K562 (cell line): ENCODE measurements at regions not wholly inside any gene's neighbourhood (a gene's known extent, or its start where the extent isn't known, plus 50 kb on each side); places are given as distances from the start of the nearest gene placed in this dataset.

Experiments used
- ATAC-seq: fragments of 200-7000 bp; cut with Tn5 transposase; 3 replicates; pipeline ENCODE4 v1.9.1; 2020; ENCODE audit warnings: moderate library complexity
- BruUV-seq: library from RNA; stranded (reverse); fragments of 400-500 nt; replicated peaks from 2 replicates; lab custom pipeline; 2021; lab: Mats Ljungman, UMichigan
- CTCF ChIA-PET: fragments of 300-600 bp; formaldehyde crosslinking; extraction: SDS; loops from one replicate; lab custom pipeline; 2021; ENCODE audit warnings: low intra/inter-chr PET ratio; lab: Yijun Ruan, JAX
- POLR2A ChIA-PET: fragments of 300-600, 350-650 bp; sonication (Branson Sonifier 250); formaldehyde crosslinking; extraction: SDS; loops from one replicate; lab custom pipeline; 2021; ENCODE audit warnings: antibody characterized with exemption, inconsistent platforms; lab: Yijun Ruan, JAX
- DNase-seq, 4 experiments: peaks; one replicate each; pipeline versions ENCODE4 v3.0.0 to v3.0.0-alpha.2; 2011 to 2018; ENCODE audit warnings: low spot score in 3 of 4, mixed read lengths in 3 of 4; ENCODE audit errors: extremely low read depth in 1 of 4
- FAIRE-seq: peaks from 2 replicates; lab custom pipeline; 2011; peaks lifted over from hg19 to GRCh38; lab: Jason Lieb, UNC
- H2AFZ ChIP-seq: 2 replicates; pipeline ENCODE4 v1.6.0; 2011; ENCODE audit warnings: low read depth, low read length, control low read depth, inconsistent platforms
- H3K27ac ChIP-seq: fragments of 200-600 bp; 3 replicates; pipeline ENCODE4 v1.8.0; 2011; ENCODE audit warnings: low read depth, mild to moderate bottlenecking, control low read depth, inconsistent platforms, low read length, moderate library complexity, mixed read lengths; ENCODE audit errors: extremely low read depth
- H3K27me3 ChIP-seq, 2 experiments: fragments of 300-600 bp in 1 of 2; 2 replicates in 1 of 2; 3 replicates in 1 of 2; pipeline versions ENCODE4 v1.6.0 to v1.8.0; 2011; ENCODE audit warnings: inconsistent platforms in 2 of 2, low read length in 2 of 2, mild to moderate bottlenecking in 1 of 2, mixed read lengths in 1 of 2, moderate library complexity in 1 of 2; ENCODE audit not compliant: control insufficient read depth in 2 of 2, insufficient read depth in 2 of 2
- H3K36me3 ChIP-seq: fragments of 300-600 bp; 3 replicates; pipeline ENCODE4 v1.8.0; 2011; ENCODE audit warnings: mild to moderate bottlenecking, low read length, inconsistent platforms; ENCODE audit not compliant: control insufficient read depth, insufficient read depth
- H3K4me1 ChIP-seq, 2 experiments: fragments of 200-600 bp in 1 of 2; replicated peaks in 1 of 2; 2 replicates in 1 of 2; 3 replicates in 1 of 2; pipeline versions ENCODE4 v1.5.1 to v1.8.0; 2011; ENCODE audit warnings: inconsistent platforms in 2 of 2, low read length in 2 of 2, mild to moderate bottlenecking in 1 of 2, mixed read lengths in 1 of 2, moderate library complexity in 1 of 2; ENCODE audit not compliant: control insufficient read depth in 2 of 2, insufficient read depth in 2 of 2
- H3K4me2 ChIP-seq: 2 replicates; pipeline ENCODE4 v1.6.1; 2011; ENCODE audit warnings: low read length, control low read depth, inconsistent platforms, mixed read lengths; ENCODE audit not compliant: insufficient read depth
- H3K4me3 ChIP-seq: fragments of 200-600 bp; sonication (generic), shearing (Covaris generic); 2 replicates; pipeline ENCODE4 v1.5.1; 2016; ENCODE audit warnings: control low read depth, inconsistent platforms
- H3K79me2 ChIP-seq: fragments of 200-600 bp; 3 replicates; pipeline ENCODE4 v1.8.0; 2011; ENCODE audit warnings: low read length, inconsistent platforms; ENCODE audit not compliant: control insufficient read depth, insufficient read depth
- H3K9ac ChIP-seq, 2 experiments: 2 replicates each; pipeline versions ENCODE4 v1.6.0 to v1.6.1; 2011; ENCODE audit warnings: low read depth in 2 of 2, low read length in 2 of 2, control low read depth in 1 of 2, inconsistent platforms in 1 of 2, mild to moderate bottlenecking in 1 of 2, mixed read lengths in 1 of 2; ENCODE audit not compliant: insufficient read depth in 1 of 2
- H3K9me1 ChIP-seq: one replicate; pipeline ENCODE4 v1.6.0; 2011; ENCODE audit warnings: inconsistent platforms, mild to moderate bottlenecking, low read length, moderate library complexity; ENCODE audit not compliant: control insufficient read depth, insufficient read depth
- H3K9me3 ChIP-seq: replicated peaks from 2 replicates; pipeline ENCODE4 v1.5.1; 2011; ENCODE audit warnings: low read depth, low read length, inconsistent platforms; ENCODE audit not compliant: control insufficient read depth, insufficient read depth
- H4K20me1 ChIP-seq: replicated peaks from 2 replicates; pipeline ENCODE4 v1.6.1; 2011; ENCODE audit warnings: low read length, inconsistent platforms, mixed read lengths; ENCODE audit not compliant: control insufficient read depth, insufficient read depth
- BCL6 ChIP-seq: fragments of 250-450 bp; sonication (Bioruptor Pico); IDR thresholded peaks from 2 replicates; pipeline ENCODE4 v1.4.0; 2020
- BHLHE40 ChIP-seq: IDR thresholded peaks from 2 replicates; pipeline ENCODE4 v1.6.1; 2011; ENCODE audit warnings: low read length, improper control_type of control experiment
- BMI1 ChIP-seq: fragments of 150-350 bp; IDR thresholded peaks from 2 replicates; pipeline ENCODE4 v1.6.1; 2014; ENCODE audit warnings: low read length
- DACH1 ChIP-seq: fragments of 450-650 bp; IDR thresholded peaks from 2 replicates; pipeline ENCODE4 v1.6.1; 2018; ENCODE audit not compliant: partially characterized antibody
- GATA2 ChIP-seq: sonication (generic); formaldehyde crosslinking; IDR thresholded peaks from 2 replicates; pipeline ENCODE4 v1.4.0; 2020; ENCODE audit warnings: mild to moderate bottlenecking, missing genetic modification reagents
- HIVEP1 ChIP-seq: fragments of 250-450 bp; sonication (Bioruptor Pico); IDR thresholded peaks from 2 replicates; pipeline ENCODE4 v1.4.0; 2020; ENCODE audit warnings: mild to moderate bottlenecking
- MIER1 ChIP-seq: fragments of 450-650 bp; IDR thresholded peaks from 2 replicates; pipeline ENCODE4 v1.6.1; 2016; ENCODE audit warnings: antibody characterized with exemption, mild to moderate bottlenecking, low read depth
- NCOA2 ChIP-seq, 2 experiments: fragments of 450-650 bp; IDR thresholded peaks; 2 replicates each; pipeline ENCODE4 v1.6.1; 2018; ENCODE audit warnings: mild to moderate bottlenecking in 2 of 2, moderate library complexity in 1 of 2; ENCODE audit not compliant: partially characterized antibody in 2 of 2
- PHTF2 ChIP-seq: fragments of 250-450 bp; sonication (Bioruptor Pico); IDR thresholded peaks from 2 replicates; pipeline ENCODE4 v1.5.0; 2021; ENCODE audit warnings: mild to moderate bottlenecking
- SOX6 ChIP-seq: fragments of 450-650 bp; IDR thresholded peaks from 2 replicates; pipeline ENCODE4 v1.6.1; 2014; ENCODE audit warnings: mild to moderate bottlenecking
- SUPT5H ChIP-seq: fragments of 450-650 bp; IDR thresholded peaks from 2 replicates; pipeline ENCODE4 v1.6.1; 2016
- XRCC4 ChIP-seq: IDR thresholded peaks from one replicate; pipeline ENCODE4 v1.6.1; 2011; ENCODE audit not compliant: insufficient read depth, insufficient read length; ENCODE audit errors: extremely low read depth
- ZNF584 ChIP-seq: fragments of 200-800 bp; sonication (Bioruptor generic); IDR thresholded peaks from 2 replicates; pipeline ENCODE4 v1.6.1; 2016; ENCODE audit warnings: low read depth, mild to moderate bottlenecking, missing genetic modification characterization, missing compliant biosample characterization
- WGBS: fragments of 100-300 bp; shearing (Covaris generic); methylation state at CpG from one replicate; pipeline ENCODE4 v1.1.6; 2016; ENCODE audit warnings: low coverage, mixed read lengths; ENCODE audit not compliant: insufficient coverage; ENCODE audit errors: missing lambda C conversion rate; 5-methylcytosine and 5-hydroxymethylcytosine counted together
- in situ Hi-C: fragments of 300-500 bp; cut with MboI; formaldehyde crosslinking; loops from 4 replicates; pipeline ENCODE4 v1.15.0; 2018; ENCODE audit warnings: inconsistent platforms, mixed read lengths
- intact Hi-C: fragments of 100-400 bp; cut with micrococcal nuclease; formaldehyde crosslinking; loops from 2 replicates; pipeline ENCODE4 v1.14.2; 2022
- TF ChIP-seq, protein P1 (sequence below): fragments of 250-450 bp; sonication (Bioruptor Pico); IDR thresholded peaks from 2 replicates; pipeline ENCODE4 v1.5.0; 2021; ENCODE audit warnings: mild to moderate bottlenecking, borderline replicate concordance

GRCh38 chr12:90645181-90645580 is 309.8 kb downstream of the CCER1 start:
- in situ Hi-C loops: no loop called here
- ATAC-seq (no peak), FAIRE-seq (no peak)
- CTCF ChIA-PET: no interaction called here
- no peaks in the 10 kb centered on the region for H3K36me3 ChIP-seq
- TF ChIP-seq XRCC4 (no peak), PHTF2 (CRISPR knock-in tag) (no peak), BMI1 (no peak), HIVEP1 (CRISPR knock-in tag) (no peak), BHLHE40 (no peak), SOX6 (no peak), SUPT5H (no peak), MIER1 (no peak), BCL6 (CRISPR knock-in tag) (no peak), DACH1 (no peak), GATA2 (CRISPR knock-in tag) (no peak), ZNF584 (CRISPR knock-in tag) (no peak), NCOA2 (IDR thresholded peaks at IDR 0.05; ENCODE audit: partially characterized antibody in 2 of 2) (no peak)
- TF ChIP-seq, protein P1, sequence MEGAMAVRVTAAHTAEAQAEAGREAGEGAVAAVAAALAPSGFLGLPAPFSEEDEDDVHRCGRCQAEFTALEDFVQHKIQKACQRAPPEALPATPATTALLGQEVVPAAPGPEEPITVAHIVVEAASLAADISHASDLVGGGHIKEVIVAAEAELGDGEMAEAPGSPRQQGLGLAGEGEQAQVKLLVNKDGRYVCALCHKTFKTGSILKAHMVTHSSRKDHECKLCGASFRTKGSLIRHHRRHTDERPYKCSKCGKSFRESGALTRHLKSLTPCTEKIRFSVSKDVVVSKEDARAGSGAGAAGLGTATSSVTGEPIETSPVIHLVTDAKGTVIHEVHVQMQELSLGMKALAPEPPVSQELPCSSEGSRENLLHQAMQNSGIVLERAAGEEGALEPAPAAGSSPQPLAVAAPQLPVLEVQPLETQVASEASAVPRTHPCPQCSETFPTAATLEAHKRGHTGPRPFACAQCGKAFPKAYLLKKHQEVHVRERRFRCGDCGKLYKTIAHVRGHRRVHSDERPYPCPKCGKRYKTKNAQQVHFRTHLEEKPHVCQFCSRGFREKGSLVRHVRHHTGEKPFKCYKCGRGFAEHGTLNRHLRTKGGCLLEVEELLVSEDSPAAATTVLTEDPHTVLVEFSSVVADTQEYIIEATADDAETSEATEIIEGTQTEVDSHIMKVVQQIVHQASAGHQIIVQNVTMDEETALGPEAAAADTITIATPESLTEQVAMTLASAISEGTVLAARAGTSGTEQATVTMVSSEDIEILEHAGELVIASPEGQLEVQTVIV: no peak
- TF ChIP-seq, all 486 proteins: peak for 0
- Histone ChIP-seq H3K27ac (no peak overlapping the region), H3K9me3 (no peaks in the 10 kb centered on the region), H2AFZ (no peak overlapping the region), H4K20me1 (no peaks in the 10 kb centered on the region), H3K4me1 (no peaks in the 10 kb centered on the region), H3K9me1 (no peaks in the 10 kb centered on the region), H3K9ac (no peak overlapping the region), H3K79me2 (no peaks in the 10 kb centered on the region), H3K27me3 (no peaks in the 10 kb centered on the region), H3K4me2 (no peak overlapping the region), H3K4me3 (no peak overlapping the region)
- intact Hi-C loops: no loop called here
- BruUV-seq: no TSS peak
- no peak for DNase-seq
- POLR2A ChIA-PET: no interaction called here
- 0% methylated on average over 1 of the region's 1 CpG for WGBS
